ENCODE measurements at regions not wholly inside any gene's neighbourhood (a gene's known extent, or its start where the extent isn't known, plus 50 kb on each side); places are given as distances from the start of the nearest gene placed in this dataset.
"Not testable (repeated sequence)": the region's sequence is repeated elsewhere in the genome, so short reads cannot be mapped to it uniquely, and the experiment has no call there.

DNA sequence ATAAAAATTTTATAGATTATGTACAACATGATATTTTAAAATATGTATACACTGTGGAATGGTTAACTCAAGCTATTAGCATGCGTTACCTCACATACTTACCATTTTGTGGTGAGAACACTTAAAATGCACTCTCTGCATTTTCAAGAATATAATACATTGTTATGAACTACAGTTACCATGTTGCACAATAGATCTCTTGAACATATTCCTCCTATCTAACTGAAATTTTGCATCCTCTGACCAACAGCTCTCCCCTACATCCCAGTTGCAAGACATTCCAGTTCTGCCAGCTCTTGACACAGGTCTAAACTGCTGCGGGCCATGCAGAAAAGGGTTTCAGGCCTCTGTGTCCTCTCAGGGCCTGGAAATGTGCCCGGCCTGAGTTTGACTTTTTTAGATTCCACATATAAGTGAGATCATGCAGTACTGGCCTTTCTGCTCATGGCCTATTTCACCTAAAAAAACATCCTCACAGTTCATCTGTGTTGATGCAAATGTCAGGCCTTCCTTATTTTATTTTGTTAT lies 113.7 kb downstream of the CDCA7 start:
- no peak for DNase-seq

DNA sequence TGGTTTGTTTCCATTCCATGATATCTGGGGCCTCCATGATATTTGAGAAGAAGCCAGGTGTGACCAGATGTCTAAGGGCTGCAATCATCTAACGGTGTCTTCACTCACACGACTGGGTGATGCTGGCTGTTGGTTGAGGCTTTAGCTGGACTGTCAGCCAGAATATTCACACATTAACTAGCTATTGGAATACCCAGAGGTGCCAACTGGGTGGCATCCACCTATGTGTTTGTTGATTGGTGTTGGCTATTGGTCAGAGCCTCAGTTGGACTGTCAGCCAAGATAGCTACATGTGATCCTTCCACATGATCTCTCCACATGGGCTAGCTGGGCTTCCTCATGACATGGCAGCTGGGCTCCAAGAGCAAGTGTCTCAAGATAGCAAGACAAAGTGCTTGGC lies 117.4 kb downstream of the CDCA7 start:
- no peak for DNase-seq

DNA sequence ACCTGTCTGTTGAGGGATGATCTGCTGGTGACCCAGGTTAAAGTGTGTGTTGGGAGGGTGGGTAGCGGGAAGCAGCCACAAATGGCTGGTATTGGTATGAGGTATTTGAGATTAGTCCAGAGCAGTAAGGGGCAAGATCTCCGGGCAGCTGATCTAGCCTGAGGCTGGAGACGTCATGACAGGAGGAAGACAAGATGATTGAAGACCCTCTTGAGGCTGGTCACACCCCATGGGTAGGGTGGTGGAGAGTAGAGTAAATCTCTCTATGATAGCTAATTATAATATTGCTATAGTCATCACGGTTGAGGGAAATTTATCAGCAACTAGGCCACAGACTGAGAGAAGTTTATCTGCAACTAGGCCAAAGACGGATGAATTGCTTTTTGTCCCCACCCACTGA lies 128.5 kb downstream of the CDCA7 start:
- DNase-seq, result no peak

DNA sequence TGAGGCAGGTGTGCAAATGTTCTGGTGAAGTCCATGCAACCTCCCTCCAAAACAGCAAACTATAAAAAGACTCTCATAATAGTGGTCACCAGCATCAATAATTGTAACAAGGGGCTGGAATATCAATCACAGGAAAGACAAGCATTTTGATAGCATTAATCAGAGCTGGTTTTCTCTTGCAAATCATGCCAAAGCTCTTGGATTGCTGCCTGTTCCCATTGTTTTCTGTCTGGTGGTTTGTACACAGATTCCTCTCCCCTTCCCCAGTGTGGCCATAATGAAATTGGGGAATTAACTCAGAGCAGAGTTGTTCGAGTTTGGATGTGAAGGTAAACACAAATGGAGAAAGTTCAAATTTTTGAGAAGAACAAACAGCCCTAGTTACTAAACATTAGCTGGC lies 134.2 kb downstream of the CDCA7 start:
- DNase-seq, result no peak

DNA sequence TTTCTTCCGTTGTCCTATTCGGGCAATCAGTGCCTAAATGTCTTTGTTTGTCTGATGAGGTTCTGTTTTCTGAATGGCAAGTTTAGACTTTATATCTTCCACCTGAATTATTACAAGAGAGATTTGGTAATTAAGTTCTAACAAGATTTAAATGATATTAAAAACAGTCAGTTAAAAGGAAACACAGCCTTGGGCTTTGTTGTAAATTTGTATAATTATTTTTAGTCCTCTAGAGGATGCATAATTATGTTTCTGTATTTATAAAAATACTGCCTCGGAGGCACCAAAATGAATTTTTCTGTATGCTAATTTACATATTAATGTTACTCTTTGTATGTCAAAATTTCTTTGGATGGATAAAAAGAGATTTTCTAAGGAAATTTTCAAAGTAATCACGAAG lies 136.7 kb downstream of the CDCA7 start:
- DNase-seq, result no peak

DNA sequence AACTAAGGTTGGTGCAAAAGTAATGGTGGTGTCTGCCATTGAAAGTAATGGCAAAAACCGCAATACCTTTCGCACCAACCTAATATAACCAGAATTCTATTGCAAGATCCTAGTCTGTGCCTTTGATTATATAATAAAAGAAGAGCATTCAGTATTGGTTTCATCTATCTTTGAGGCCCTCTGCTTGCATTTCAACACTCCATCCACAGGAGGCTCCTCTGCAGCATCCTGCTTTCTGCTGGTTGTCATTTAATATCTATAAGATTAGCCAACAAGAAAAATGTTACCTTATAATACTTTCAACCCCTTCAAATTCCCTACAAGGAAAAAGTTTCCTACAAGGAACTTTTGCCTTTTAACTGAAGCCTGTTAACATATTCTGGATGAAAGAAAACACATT lies 139.2 kb downstream of the CDCA7 start:
- DNase-seq, result no peak

DNA sequence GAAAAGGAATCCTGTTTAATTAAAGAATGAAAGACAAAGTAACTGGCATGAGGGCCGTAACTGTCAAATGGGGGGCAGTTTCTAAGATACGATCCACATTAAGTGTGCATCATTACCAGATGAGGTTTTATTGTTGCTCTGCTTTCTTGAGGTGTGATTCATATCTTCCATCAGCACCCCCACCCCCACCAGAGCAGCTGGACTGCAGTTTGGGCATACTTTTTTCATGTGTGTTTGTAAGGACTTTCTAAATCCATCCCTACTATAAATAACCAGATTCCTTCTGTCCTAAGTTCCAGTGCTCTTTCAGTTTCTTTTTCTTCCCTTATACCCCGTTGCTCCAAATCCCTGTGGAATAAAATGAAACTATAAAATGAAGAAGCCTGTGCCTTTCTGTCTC lies 142.1 kb downstream of the CDCA7 start:
- no peak for DNase-seq

DNA sequence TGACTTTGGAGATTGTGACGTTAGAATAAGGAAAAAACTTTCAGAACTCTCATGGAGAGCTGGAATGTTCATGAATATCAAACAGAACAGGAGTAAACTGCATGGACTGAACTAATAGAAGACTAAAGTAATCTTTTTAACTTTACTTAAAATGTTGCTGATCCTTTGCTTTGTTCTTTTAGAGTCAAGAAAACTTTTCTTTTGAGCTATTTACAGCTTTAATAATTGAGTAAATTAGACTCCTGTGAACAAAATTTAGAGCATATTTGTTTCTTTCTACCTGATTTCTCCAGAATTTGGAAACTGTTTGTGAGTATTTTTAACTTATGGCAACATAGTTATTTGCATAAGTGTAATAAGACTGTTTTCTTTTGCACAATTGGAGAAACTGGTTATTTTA lies 146.3 kb downstream of the CDCA7 start:
- no peak for DNase-seq

DNA sequence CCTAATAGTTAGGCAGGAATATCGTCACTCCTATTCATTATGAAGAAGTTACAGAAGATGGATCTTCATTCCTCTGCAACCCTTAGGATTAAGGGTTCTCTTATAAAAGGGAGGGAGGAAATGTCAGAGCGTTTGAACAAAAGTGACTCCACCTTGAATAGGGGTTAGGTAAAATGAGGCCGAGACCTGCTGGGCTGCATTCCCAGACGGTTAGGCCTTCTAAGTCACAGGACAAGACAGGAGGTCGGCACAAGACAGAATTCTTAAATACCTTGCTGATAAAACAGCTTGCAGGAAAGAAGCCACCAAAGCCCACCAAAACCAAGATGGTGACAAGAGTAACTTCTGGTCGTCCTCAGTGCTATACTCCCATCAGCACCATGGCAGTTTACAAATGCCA lies 147.6 kb downstream of the CDCA7 start:
- no peak for DNase-seq

DNA sequence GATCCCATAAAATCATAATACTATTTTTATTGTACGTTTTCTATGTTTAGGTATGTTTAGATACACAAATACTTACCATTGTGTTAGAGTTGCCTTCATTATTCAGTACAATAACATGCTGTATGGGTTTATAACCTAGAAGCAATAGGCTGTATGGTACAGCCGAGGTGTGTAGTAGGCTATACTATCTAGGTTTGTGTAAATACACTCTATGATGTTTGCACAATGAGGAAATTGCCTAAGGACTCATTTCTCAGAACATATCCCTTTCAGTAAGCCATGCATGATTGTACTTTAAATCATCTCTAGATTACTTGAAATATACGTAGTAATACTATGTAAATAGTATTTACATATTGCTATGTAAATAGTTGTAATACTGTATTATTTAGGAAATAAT lies 156.7 kb downstream of the CDCA7 start:
- no peak for DNase-seq

DNA sequence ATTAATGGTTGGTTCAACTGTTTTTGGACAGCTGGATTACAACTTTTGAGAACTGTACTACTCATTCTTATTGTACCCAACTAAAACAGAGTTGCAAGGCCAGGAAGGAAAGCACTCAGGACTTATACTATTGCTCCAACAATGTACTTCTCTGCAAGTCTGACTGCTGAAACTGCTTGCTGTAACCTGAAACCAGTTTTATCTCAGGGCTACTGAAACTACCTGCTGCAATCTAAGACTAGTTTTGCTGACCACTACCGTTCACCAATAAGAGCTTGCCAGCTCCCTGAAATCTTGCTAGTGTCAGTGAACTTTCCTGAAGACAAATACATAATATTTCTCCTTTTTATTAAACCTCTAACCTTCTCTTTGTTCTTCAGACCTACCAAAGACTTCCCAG lies 157.3 kb downstream of the CDCA7 start:
- no peak for DNase-seq

DNA sequence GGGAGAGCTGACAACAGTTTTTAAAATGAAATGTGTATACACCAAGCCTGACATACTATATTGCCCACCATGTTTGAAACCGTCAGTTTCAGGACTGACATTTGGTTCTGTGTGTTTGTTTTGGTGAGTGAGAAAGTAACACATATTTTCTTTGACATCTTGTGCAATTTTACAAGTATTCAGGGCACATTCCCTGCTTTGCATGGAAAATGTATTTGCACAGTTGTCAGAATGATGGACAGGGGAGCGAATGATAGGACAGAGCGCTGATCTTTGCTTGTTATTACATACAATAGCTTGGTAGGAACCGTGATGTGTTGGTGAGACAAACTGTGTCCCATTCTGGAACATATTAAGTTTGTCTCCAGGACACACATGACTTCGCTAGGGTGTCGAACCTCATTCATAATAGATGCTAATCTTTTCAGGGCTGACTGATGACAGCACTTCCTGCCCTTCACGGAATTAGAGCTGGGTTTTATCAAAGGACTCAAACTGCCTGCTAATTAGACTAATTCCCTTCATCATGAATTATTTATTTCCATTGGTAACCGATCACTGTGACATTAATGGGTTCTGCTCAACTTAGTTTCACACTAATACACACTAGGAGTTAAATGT lies 158.5 kb downstream of the CDCA7 start:
- DNase-seq, result no peak

DNA sequence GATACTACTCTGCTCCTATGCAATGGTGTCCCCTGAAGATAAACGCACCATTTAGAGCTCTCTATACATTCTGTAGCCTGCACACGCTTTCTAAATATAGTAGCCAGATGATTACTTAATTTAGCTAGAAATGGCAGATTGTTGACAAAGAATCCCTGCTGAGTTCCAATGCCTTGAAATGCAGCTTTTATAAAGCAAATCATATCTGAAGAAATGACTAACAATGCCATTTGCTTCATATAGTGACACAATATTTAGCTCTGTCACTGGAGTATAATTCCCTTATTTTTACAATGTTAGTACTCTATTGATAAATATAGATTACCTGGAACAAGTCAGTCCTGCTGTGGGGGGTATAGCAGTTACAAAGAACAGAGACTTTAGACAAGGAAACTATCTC lies 166.2 kb downstream of the CDCA7 start:
- no peak for DNase-seq

DNA sequence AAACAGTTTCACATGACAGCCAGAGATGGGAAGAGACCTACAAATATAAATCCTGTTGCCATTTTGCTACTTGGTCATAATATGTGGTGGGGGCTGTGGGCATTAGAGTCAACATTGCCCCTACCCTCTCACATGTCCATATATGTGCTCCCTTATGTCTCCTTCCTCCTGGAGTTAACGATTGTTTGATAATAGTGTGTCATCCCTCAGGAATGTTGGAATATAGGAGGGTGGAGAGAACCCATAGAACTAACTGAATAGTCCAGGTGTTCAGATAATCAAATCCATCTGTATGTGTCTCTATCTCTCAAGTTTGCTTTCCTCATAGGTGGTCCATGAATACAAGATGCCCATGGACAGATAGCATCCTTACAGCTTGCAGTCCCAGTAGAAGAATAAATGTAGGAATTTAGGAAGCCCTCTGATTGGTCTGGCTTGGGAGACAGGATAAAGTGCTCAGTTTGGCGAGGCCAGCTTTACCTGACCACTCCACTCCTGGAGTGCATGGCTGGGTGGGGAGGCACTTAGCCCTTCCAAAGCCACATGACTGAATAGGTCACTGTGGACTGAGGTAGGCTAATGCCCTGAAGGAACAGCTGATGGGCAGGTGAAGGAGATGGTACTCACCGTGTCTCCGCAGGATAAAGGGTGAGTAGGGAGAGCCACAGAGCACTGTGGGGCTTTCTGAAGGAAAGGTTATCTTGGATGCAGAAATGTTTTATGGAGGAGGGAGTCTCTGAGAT lies 166.9 kb downstream of the CDCA7 start:
- DNase-seq, result no peak

DNA sequence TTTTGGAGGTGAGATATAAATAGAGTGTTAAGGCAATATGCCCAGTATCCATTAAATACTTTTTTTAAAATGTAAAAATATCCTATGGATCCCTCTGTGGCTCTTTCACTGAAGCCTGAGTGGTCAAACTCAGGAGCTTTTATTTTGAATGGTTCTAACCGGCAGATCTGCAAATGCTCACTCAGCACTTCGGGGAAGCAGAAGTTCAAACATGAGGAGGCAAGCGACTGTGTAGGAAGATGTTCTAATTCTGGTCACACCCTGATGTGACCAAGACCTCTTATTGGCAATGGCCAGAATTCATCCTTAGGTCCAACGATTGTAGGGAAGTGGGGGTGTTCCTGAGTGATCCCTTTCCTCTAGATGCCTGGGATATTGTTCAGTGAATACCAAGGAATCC lies 168.8 kb downstream of the CDCA7 start:
- no peak for DNase-seq

DNA sequence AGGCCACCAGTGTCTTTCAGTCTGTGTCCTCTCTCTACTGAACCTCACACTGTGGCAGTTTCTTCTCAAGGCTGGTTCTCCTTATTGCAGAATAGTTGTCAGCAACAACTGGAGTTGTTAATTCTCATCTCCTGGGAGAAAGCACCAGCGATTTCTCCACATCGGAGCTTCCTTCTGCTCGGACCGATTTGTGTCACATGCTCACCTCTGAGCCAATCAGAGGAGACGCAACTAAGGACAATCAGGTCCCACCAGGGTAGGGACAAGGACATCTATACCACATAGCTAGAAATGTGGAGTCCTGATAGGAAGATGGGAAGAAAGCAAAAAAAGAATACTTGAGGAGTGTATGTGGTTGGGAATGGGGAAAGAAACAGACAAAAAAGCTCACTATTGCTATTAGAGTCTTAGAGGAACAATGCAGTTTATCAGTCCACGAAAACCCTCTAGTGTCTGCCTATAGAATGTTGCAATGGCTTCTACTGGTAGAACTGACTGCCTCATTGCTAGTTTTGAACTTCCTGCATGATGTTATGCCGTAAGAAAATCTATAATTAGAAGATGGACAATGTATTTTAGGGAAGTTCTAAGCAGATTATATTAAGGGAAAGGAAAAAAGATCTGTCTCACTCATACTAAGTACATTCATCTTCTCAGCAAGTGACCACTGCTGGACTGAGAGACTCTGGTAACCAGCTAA lies 169.7 kb downstream of the CDCA7 start:
- no peak for DNase-seq

DNA sequence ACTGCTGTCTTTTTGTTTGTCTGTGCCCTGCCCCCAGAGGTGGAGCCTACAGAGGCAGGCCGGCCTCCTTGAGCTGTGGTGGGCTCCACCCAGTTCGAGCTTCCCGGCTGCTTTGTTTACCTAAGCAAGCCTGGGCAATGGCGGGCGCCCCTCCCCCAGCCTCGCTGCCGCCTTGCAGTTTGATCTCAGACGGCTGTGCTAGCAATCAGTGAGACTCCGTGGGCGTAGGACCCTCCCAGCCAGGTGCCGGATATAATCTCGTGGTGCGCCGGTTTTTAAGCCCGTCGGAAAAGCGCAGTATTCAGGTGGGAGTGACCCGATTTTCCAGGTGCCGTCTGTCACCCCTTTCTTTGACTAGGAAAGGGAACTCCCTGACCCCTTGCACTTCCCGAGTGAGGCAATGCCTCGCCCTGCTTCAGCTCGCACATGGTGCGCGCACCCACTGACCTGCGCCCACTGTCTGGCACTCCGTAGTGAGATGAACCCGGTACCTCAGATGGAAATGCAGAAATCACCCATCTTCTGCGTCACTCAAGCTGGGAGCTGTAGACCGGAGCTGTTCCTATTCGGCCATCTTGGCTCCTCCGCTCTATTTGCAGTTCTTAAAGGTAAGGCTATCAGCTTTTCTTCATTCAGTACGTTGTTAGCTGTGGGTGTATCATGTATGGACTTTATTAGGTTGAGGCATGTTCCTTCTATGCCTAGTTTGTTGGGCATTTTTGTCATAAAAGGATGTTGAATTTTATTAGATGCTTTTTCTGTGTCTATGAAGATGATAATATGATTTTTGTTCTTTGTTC lies 178.3 kb downstream of the CDCA7 start:
- DNase-seq, result not testable (repeated sequence)

DNA sequence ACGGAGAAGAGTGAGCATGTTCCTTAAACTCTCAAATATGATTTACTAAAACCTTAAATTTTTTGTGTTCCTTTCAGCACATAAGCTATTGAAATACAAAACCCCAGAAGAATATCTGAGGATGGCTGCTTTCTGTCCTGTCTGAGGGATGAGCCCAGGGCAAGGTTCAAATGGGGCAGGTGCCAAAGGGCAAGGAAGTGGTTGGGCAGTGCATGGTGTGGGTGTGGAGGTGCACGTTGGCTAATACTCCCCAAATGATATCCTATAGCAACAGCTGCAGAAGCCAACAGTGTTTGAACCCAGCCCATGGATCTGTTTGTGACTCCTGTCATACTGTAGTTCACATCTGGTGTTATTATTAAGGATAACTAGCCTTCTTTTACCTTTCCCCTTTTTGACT lies 183.0 kb downstream of the CDCA7 start:
- DNase-seq, result no peak

DNA sequence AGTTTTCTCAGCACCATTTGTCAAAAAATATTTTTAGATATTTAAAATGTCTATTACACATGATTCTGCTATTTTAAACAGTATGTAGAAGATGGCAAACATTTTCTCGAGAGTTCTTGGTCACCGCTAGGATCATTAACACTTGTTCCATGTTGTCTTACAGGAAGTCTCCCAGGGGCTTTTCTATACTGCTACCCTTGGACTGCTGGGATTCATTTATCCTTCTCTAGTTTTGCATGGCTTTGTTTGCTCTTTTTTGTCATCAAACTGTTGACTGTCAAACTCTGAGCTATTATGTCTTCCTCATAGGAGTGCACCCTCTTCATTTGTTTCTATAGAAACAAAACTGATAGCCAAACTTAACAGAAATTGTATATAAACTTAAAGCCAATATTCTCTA lies 184.9 kb downstream of the CDCA7 start:
- DNase-seq, result no peak

DNA sequence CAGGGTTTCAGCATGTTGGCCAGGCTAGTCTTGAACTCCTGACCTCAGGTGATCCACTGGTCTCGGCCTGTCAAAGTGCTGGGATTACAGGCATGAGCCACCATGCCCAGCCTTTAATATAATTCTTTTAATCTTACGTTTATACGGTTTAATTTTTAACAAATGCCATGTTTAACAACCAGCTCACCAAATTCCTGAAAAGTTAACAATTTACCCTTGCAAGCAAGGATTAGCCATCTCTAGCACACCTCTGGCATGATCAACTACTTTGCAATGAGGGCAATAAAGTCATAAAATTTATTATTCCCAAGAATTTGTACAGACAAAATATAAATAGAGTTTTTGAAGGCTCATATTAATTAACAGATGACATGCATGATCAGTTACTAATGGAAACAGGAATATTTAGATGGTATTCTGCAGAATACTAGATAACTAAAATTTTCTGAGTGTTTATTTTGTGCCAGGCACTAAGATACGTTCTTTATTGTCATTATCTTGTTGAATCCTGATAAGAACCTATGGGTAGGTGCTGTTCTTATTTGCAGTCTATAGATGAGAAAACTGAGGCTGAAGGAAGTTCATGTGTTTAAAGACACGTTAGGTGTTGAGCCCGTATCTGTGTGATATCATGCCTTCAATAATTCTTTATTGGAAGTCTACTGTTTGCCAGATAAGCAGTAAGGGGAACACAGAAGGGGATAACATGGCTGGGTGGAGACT lies 190.1 kb downstream of the CDCA7 start:
- no peak for DNase-seq

DNA sequence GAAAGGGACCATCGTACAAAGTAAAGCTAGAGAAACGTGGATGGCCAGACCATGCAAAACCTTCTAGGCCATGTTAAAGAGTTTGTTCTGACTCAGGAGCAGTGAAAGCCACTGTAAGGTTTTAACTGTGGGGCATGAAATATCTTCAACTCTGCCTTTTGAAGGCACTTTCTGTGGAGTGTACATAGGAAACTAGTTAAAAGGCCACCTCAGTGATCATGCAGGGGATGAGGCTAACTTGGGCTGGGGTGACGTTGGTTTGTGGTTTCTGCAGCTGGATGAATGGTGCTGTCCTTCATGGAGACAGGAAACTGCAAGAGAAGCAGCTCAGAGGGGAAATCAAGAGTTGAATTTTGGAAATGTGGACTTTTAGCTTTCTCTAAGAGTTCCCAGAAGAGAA lies 190.7 kb downstream of the CDCA7 start:
- DNase-seq, result no peak

DNA sequence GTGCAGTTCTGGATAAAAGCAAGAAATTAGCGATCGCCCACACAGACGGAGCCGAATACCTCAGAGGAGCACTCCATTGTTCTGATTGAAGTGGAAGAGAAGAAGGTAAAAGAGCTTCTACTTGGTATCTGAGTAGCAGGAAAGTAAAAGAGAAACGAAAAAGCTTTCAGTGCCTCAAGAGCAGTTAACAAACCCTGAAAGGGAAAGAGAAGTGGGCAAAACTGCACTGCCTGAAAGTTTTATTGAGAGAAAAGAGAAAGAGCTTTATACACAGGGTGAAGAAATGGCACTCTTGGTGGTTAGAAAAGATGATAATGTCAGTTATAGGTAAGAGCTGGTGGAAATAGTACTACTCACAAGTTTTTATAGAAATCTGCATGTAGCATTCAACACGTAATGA lies 192.8 kb downstream of the CDCA7 start:
- DNase-seq, result no peak

DNA sequence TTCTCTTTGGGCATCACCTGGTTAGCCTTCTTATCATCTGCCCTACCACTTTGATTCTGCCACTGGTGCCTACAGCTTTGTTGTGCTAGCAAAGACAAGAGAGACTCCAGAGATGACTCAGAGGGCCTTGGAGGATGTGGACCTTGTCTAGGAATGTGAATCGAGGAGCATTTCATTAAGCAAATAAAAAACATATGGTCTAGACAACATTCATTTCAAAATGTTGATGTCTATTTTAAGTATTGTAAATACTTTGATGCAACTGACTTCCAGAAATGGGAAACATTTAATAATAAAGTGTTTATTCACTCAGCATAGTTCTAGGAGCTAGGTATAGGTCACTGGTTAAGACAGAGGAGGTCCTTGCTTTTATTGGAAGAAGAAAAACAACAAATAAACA lies 195.5 kb downstream of the CDCA7 start:
- no peak for DNase-seq
